GM12878 (cell line): ENCODE measurements at regions not wholly inside any gene's neighbourhood (a gene's known extent, or its start where the extent isn't known, plus 50 kb on each side); places are given as distances from the start of the nearest gene placed in this dataset.

Experiments used
- BCL11A ChIP-seq: IDR thresholded peaks from 2 replicates; pipeline ENCODE4 v1.6.1; 2011; ENCODE audit warnings: low read depth, low read length
- GABPA ChIP-seq: IDR thresholded peaks from 2 replicates; pipeline ENCODE4 v1.6.1; 2014; ENCODE audit warnings: antibody characterized with exemption, low read depth, mild to moderate bottlenecking, inconsistent platforms
- HDAC2 ChIP-seq: fragments of 200-600 bp; sonication (generic); IDR thresholded peaks from 2 replicates; pipeline ENCODE4 v1.6.1; 2017
- NR2F1 ChIP-seq: fragments of 450-650 bp; conservative IDR thresholded peaks from 2 replicates; pipeline ENCODE4 v1.6.1; 2017; ENCODE audit warnings: mild to moderate bottlenecking
- POLR2A ChIP-seq: IDR thresholded peaks from 2 replicates; pipeline ENCODE4 v1.6.1; 2011; ENCODE audit warnings: low read depth, mild to moderate bottlenecking, low read length
- RCOR1 ChIP-seq: conservative IDR thresholded peaks from 2 replicates; pipeline ENCODE4 v1.6.1; 2012; ENCODE audit warnings: low read depth, low read length, improper control_type of control experiment
- SIX5 ChIP-seq: IDR thresholded peaks from 2 replicates; pipeline ENCODE4 v1.6.1; 2011; ENCODE audit warnings: mild to moderate bottlenecking, low read depth, low read length, moderate library complexity; ENCODE audit not compliant: severe bottlenecking
- SMC3 ChIP-seq: IDR thresholded peaks from 2 replicates; pipeline ENCODE4 v1.6.1; 2011; ENCODE audit warnings: low read length, improper control_type of control experiment, borderline replicate concordance
- SUPT20H ChIP-seq: IDR thresholded peaks from 2 replicates; pipeline ENCODE4 v1.6.1; 2011; ENCODE audit warnings: low read depth, mild to moderate bottlenecking, low read length, moderate library complexity, borderline replicate concordance; ENCODE audit not compliant: control insufficient read depth
- TBL1XR1 ChIP-seq: IDR thresholded peaks from 2 replicates; pipeline ENCODE4 v1.6.1; 2012; ENCODE audit warnings: low read depth, low read length, improper control_type of control experiment
- TCF7 ChIP-seq: IDR thresholded peaks from 2 replicates; pipeline ENCODE4 v1.6.1; 2014; ENCODE audit warnings: antibody characterized with exemption, borderline replicate concordance
- TF ChIP-seq, protein P1 (sequence below): IDR thresholded peaks from 2 replicates; pipeline ENCODE4 v1.6.1; 2011; ENCODE audit warnings: borderline replicate concordance, low read depth, mild to moderate bottlenecking, moderate library complexity, mixed read lengths, low read length; ENCODE audit not compliant: insufficient read depth; ENCODE audit errors: extremely low read length

DNA sequence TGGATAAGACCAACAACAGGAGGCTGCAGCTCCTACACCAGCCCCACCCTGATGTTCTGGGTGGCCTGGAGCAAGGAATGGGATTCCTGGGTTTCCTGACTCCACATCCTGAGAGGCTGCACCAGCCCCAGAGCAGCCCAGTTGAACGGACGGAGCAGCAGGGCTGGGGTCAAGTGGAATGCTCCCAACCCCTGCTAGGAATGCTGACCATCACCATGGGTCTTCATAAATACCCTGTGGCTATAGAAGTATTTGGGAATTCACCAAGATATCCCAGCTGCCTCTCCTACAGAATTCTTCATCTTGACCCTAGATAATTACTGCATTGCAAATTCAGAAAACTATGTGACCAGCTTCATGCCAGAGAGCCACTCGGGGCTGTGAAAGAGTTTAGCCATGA is 180.3 kb downstream of the THBS2 start:
- no peak for TF ChIP-seq HDAC2
- no peak for TF ChIP-seq SUPT20H
- TF ChIP-seq RCOR1: no peak
- no peak for TF ChIP-seq POLR2A
- TF ChIP-seq NR2F1: no peak
- no peak for TF ChIP-seq SMC3
- TF ChIP-seq, protein P1, sequence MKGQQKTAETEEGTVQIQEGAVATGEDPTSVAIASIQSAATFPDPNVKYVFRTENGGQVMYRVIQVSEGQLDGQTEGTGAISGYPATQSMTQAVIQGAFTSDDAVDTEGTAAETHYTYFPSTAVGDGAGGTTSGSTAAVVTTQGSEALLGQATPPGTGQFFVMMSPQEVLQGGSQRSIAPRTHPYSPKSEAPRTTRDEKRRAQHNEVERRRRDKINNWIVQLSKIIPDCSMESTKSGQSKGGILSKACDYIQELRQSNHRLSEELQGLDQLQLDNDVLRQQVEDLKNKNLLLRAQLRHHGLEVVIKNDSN: no peak
- TF ChIP-seq BCL11A: no peak
- TF ChIP-seq TCF7: no peak
- no peak for TF ChIP-seq SIX5
- TF ChIP-seq TBL1XR1: no peak
- no peak for TF ChIP-seq GABPA
